ENCODE measurements at regions not wholly inside any gene's neighbourhood (a gene's known extent, or its start where the extent isn't known, plus 50 kb on each side); places are given as distances from the start of the nearest gene placed in this dataset.

GRCh38 chr6:119917186-119917585 lies 567.6 kb upstream of the MAN1A1 start:
- TF ChIP-seq CTCF (IDR thresholded peaks at IDR 0.05) = no peak
- no peak for TF ChIP-seq POLR2A (IDR thresholded peaks at IDR 0.05)

Data from Peyer's patch (tissue), 4 donors.